HepG2 (cell line): ENCODE measurements at regions not wholly inside any gene's neighbourhood (a gene's known extent, or its start where the extent isn't known, plus 50 kb on each side); places are given as distances from the start of the nearest gene placed in this dataset.

Source experiments
- ADNP ChIP-seq: sonication (generic); formaldehyde crosslinking; IDR thresholded peaks from 2 replicates; pipeline ENCODE4 v1.4.0; 2020; ENCODE audit warnings: missing genetic modification reagents
- FOXJ3 ChIP-seq: sonication (generic); formaldehyde crosslinking; IDR thresholded peaks from 2 replicates; pipeline ENCODE4 v1.4.0; 2020; ENCODE audit warnings: missing genetic modification reagents, mild to moderate bottlenecking, borderline replicate concordance
- GATA4 ChIP-seq: sonication (generic); IDR thresholded peaks from 2 replicates; pipeline ENCODE4 v1.6.1; 2016; ENCODE audit warnings: antibody characterized with exemption, low read depth, borderline replicate concordance
- HIVEP1 ChIP-seq: sonication (generic); formaldehyde crosslinking; IDR thresholded peaks from 2 replicates; pipeline ENCODE4 v1.4.0; 2020; ENCODE audit warnings: mild to moderate bottlenecking, missing genetic modification reagents
- HOXA3 ChIP-seq: sonication (generic); formaldehyde crosslinking; IDR thresholded peaks from 2 replicates; pipeline ENCODE4 v1.5.0; 2020; ENCODE audit warnings: missing genetic modification reagents
- HOXA7 ChIP-seq: sonication (generic); formaldehyde crosslinking; IDR thresholded peaks from 2 replicates; pipeline ENCODE4 v1.8.1; 2022; ENCODE audit warnings: mild to moderate bottlenecking, missing genetic modification reagents, moderate library complexity
- IKZF4 ChIP-seq: sonication (generic); formaldehyde crosslinking; IDR thresholded peaks from 2 replicates; pipeline ENCODE4 v1.5.1; 2020; ENCODE audit warnings: borderline replicate concordance, mild to moderate bottlenecking, low read depth, missing genetic modification reagents; ENCODE audit errors: not compliant biosample characterization
- NCOA2 ChIP-seq: sonication (generic); formaldehyde crosslinking; IDR thresholded peaks from 2 replicates; pipeline ENCODE4 v1.8.0; 2022; ENCODE audit warnings: inconsistent platforms
- NR1H2 ChIP-seq: sonication (generic); formaldehyde crosslinking; IDR thresholded peaks from 2 replicates; pipeline ENCODE4 v1.8.1; 2022; ENCODE audit warnings: low read depth, missing genetic modification reagents, borderline replicate concordance
- SMYD3 ChIP-seq: sonication (generic); formaldehyde crosslinking; IDR thresholded peaks from 2 replicates; pipeline ENCODE4 v1.8.1; 2023; ENCODE audit warnings: mild to moderate bottlenecking, missing genetic modification reagents
- SSRP1 ChIP-seq: IDR thresholded peaks from 2 replicates; pipeline ENCODE4 v1.6.1; 2016; ENCODE audit warnings: control low read depth
- ZNF230 ChIP-seq: sonication (generic); formaldehyde crosslinking; IDR thresholded peaks from 2 replicates; pipeline ENCODE4 v1.4.0; 2020; ENCODE audit warnings: mild to moderate bottlenecking, missing genetic modification reagents
- ZNF30 ChIP-seq: sonication (generic); formaldehyde crosslinking; IDR thresholded peaks from 2 replicates; pipeline ENCODE4 v1.5.0; 2020; ENCODE audit warnings: mild to moderate bottlenecking, missing genetic modification reagents
- ZNF552 ChIP-seq: sonication (generic); formaldehyde crosslinking; IDR thresholded peaks from 2 replicates; pipeline ENCODE4 v1.9.0; 2022; ENCODE audit warnings: missing genetic modification reagents, mild to moderate bottlenecking, borderline replicate concordance
- ZNF766 ChIP-seq: sonication (generic); formaldehyde crosslinking; IDR thresholded peaks from 2 replicates; pipeline ENCODE4 v1.5.0; 2020; ENCODE audit warnings: missing genetic modification reagents, borderline replicate concordance
- TF ChIP-seq, protein P1 (sequence below): sonication (generic); formaldehyde crosslinking; IDR thresholded peaks from 2 replicates; pipeline ENCODE4 v1.8.1; 2023; ENCODE audit warnings: mild to moderate bottlenecking, missing genetic modification reagents
- TF ChIP-seq, protein P2 (sequence below): sonication (generic); formaldehyde crosslinking; IDR thresholded peaks from 2 replicates; pipeline ENCODE4 v1.8.0; 2022; ENCODE audit warnings: missing genetic modification reagents, mild to moderate bottlenecking, moderate library complexity, borderline replicate concordance
- TF ChIP-seq, protein P3 (sequence below): fragments of 450-650 bp; IDR thresholded peaks from 2 replicates; pipeline ENCODE4 v1.6.1; 2017
- TF ChIP-seq, protein P4 (sequence below): sonication (generic); formaldehyde crosslinking; IDR thresholded peaks from 2 replicates; pipeline ENCODE4 v1.4.0; 2020; ENCODE audit warnings: mild to moderate bottlenecking, missing genetic modification reagents
- TF ChIP-seq, protein P5 (sequence below): sonication (generic); formaldehyde crosslinking; IDR thresholded peaks from 2 replicates; pipeline ENCODE4 v1.4.0; 2020; ENCODE audit warnings: missing genetic modification reagents

DNA sequence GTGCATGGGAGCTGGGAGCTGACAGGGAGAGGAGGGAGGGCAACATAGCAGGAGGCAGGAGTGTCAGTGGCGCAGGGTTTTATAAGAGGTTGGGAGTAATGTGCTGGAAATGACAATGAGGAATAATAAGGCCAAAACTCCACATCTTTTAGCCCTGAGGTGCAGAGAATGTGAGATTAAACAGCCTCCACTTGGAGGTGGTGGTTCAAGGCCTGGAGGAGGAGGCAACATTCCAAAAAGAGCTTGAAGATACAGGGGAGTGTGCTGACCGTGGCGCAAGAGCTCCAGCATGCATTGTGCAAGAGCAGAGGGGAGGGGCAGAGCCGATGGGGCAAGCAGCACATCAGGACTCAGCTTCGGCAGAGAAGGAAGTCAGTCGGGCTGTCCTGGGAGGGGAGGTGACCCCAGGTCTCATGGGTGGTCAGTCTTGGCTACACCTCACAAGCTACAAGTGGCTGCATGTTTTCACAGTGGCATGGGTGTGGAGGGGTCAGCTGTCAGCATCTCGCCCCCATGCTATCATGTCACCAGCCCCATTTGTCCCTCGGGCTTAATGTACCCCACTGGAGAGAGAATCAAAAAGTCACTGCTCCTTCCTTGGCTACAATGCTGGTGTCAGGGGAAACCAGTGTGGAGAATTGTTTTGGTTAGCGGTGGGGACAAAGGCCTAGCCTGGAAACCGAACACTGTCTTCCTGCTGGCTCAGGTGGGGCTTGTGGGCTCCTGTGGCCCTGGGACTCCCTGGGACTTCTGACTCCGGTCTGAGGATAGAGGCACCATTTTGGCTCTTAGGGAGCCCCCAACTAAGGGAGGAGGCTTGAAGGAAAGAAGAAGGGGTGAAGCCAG lies 208.0 kb downstream of the ZFP36L2 start (continued):
- TF ChIP-seq, protein P1, sequence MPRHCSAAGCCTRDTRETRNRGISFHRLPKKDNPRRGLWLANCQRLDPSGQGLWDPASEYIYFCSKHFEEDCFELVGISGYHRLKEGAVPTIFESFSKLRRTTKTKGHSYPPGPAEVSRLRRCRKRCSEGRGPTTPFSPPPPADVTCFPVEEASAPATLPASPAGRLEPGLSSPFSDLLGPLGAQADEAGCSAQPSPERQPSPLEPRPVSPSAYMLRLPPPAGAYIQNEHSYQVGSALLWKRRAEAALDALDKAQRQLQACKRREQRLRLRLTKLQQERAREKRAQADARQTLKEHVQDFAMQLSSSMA (CRISPR knock-in tag) = no peak
- TF ChIP-seq GATA4 = peak; percentile 70
- TF ChIP-seq NCOA2 (CRISPR knock-in tag) = peak; percentile 95
- no peak for TF ChIP-seq ZNF30 (CRISPR knock-in tag)
- TF ChIP-seq ZNF230 (CRISPR knock-in tag) = peak; percentile 93
- 0 out of 2 replicates have a peak, but pooled peaks have one; percentile 24 for TF ChIP-seq ADNP
- peak; percentile 93 for TF ChIP-seq HOXA3
- TF ChIP-seq, protein P2, sequence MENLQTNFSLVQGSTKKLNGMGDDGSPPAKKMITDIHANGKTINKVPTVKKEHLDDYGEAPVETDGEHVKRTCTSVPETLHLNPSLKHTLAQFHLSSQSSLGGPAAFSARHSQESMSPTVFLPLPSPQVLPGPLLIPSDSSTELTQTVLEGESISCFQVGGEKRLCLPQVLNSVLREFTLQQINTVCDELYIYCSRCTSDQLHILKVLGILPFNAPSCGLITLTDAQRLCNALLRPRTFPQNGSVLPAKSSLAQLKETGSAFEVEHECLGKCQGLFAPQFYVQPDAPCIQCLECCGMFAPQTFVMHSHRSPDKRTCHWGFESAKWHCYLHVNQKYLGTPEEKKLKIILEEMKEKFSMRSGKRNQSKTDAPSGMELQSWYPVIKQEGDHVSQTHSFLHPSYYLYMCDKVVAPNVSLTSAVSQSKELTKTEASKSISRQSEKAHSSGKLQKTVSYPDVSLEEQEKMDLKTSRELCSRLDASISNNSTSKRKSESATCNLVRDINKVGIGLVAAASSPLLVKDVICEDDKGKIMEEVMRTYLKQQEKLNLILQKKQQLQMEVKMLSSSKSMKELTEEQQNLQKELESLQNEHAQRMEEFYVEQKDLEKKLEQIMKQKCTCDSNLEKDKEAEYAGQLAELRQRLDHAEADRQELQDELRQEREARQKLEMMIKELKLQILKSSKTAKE (CRISPR knock-in tag) = peak; percentile 50
- TF ChIP-seq IKZF4 (CRISPR knock-in tag) = no peak
- TF ChIP-seq, protein P3, sequence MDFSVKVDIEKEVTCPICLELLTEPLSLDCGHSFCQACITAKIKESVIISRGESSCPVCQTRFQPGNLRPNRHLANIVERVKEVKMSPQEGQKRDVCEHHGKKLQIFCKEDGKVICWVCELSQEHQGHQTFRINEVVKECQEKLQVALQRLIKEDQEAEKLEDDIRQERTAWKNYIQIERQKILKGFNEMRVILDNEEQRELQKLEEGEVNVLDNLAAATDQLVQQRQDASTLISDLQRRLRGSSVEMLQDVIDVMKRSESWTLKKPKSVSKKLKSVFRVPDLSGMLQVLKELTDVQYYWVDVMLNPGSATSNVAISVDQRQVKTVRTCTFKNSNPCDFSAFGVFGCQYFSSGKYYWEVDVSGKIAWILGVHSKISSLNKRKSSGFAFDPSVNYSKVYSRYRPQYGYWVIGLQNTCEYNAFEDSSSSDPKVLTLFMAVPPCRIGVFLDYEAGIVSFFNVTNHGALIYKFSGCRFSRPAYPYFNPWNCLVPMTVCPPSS = no peak
- TF ChIP-seq, protein P4, sequence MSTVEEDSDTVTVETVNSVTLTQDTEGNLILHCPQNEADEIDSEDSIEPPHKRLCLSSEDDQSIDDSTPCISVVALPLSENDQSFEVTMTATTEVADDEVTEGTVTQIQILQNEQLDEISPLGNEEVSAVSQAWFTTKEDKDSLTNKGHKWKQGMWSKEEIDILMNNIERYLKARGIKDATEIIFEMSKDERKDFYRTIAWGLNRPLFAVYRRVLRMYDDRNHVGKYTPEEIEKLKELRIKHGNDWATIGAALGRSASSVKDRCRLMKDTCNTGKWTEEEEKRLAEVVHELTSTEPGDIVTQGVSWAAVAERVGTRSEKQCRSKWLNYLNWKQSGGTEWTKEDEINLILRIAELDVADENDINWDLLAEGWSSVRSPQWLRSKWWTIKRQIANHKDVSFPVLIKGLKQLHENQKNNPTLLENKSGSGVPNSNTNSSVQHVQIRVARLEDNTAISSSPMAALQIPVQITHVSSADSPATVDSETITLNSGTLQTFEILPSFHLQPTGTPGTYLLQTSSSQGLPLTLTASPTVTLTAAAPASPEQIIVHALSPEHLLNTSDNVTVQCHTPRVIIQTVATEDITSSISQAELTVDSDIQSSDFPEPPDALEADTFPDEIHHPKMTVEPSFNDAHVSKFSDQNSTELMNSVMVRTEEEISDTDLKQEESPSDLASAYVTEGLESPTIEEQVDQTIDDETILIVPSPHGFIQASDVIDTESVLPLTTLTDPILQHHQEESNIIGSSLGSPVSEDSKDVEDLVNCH (CRISPR knock-in tag) = no peak
- no peak for TF ChIP-seq ZNF766
- no peak for TF ChIP-seq HOXA7 (CRISPR knock-in tag)
- peak; percentile 68; the same call in 1 of the 2 replicates for TF ChIP-seq SSRP1 (CRISPR knock-in tag)
- TF ChIP-seq, protein P5, sequence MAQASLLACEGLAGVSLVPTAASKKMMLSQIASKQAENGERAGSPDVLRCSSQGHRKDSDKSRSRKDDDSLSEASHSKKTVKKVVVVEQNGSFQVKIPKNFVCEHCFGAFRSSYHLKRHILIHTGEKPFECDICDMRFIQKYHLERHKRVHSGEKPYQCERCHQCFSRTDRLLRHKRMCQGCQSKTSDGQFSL (CRISPR knock-in tag) = peak; percentile 67; the same call in 1 of the 2 replicates
- no peak; the same call in 1 of the 2 replicates for TF ChIP-seq HIVEP1 (CRISPR knock-in tag)
- no peak; the same call in 1 of the 2 replicates for TF ChIP-seq ZNF552 (CRISPR knock-in tag)
- no peak for TF ChIP-seq NR1H2 (CRISPR knock-in tag)
- no peak for TF ChIP-seq SMYD3
- no peak for TF ChIP-seq FOXJ3 (CRISPR knock-in tag)
